GM23248 (cell line): ENCODE measurements at regions not wholly inside any gene's neighbourhood (a gene's known extent, or its start where the extent isn't known, plus 50 kb on each side); places are given as distances from the start of the nearest gene placed in this dataset.

Experiments used
- DNase-seq: peaks from one replicate; pipeline ENCODE4 v3.0.0-alpha.2; 2015
- H2AFZ ChIP-seq: fragments of 200-600 bp; sonication (generic); 2 replicates; pipeline ENCODE4 v1.6.1; 2016; ENCODE audit warnings: antibody characterized with exemption
- H3F3A ChIP-seq: fragments of 200-600 bp; sonication (generic); 2 replicates; pipeline ENCODE4 v1.6.1; 2016; ENCODE audit warnings: mild to moderate bottlenecking, antibody characterized with exemption, mixed run types; ENCODE audit not compliant: insufficient read depth
- H3K27ac ChIP-seq: fragments of 200-600 bp; sonication (generic); 2 replicates; pipeline ENCODE4 v1.5.1; 2016; ENCODE audit warnings: mild to moderate bottlenecking
- H3K27me3 ChIP-seq: fragments of 200-600 bp; sonication (generic); replicated peaks from 2 replicates; pipeline ENCODE4 v1.6.1; 2016; ENCODE audit warnings: mild to moderate bottlenecking; ENCODE audit not compliant: insufficient read depth
- H3K36me3 ChIP-seq: fragments of 200-600 bp; sonication (generic); 2 replicates; pipeline ENCODE4 v1.6.1; 2016; ENCODE audit warnings: low read depth, mild to moderate bottlenecking
- H3K4me1 ChIP-seq: fragments of 200-600 bp; sonication (generic); 2 replicates; pipeline ENCODE4 v1.6.1; 2016; ENCODE audit warnings: mild to moderate bottlenecking; ENCODE audit not compliant: insufficient read depth
- H3K4me2 ChIP-seq: fragments of 200-600 bp; sonication (generic); one replicate; pipeline ENCODE4 v1.6.1; 2016; ENCODE audit warnings: mild to moderate bottlenecking; ENCODE audit not compliant: unreplicated experiment
- H3K4me3 ChIP-seq: fragments of 200-600 bp; sonication (generic); 2 replicates; pipeline ENCODE4 v1.5.1; 2016; ENCODE audit warnings: mild to moderate bottlenecking
- H3K79me2 ChIP-seq: fragments of 200-600 bp; sonication (generic); 2 replicates; pipeline ENCODE4 v1.6.1; 2016; ENCODE audit warnings: mild to moderate bottlenecking; ENCODE audit not compliant: insufficient read depth
- H3K9ac ChIP-seq: fragments of 200-600 bp; sonication (generic); 2 replicates; pipeline ENCODE4 v1.6.1; 2016; ENCODE audit warnings: mild to moderate bottlenecking
- H3K9me2 ChIP-seq: fragments of 200-600 bp; sonication (generic); 2 replicates; pipeline ENCODE4 v1.6.1; 2016; ENCODE audit warnings: mixed run types, mild to moderate bottlenecking, moderate library complexity; ENCODE audit not compliant: insufficient read depth
- H3K9me3 ChIP-seq: fragments of 200-600 bp; sonication (generic); one replicate; pipeline ENCODE4 v1.6.1; 2017; ENCODE audit warnings: low read depth
- H4K20me1 ChIP-seq: fragments of 200-600 bp; sonication (generic); 2 replicates; pipeline ENCODE4 v1.6.0; 2016; ENCODE audit not compliant: insufficient read depth
- EZH2 ChIP-seq: fragments of 200-600 bp; sonication (generic); IDR thresholded peaks from 2 replicates; pipeline ENCODE4 v1.6.1; 2018; ENCODE audit warnings: antibody characterized with exemption, mild to moderate bottlenecking; ENCODE audit not compliant: insufficient read depth, poor library complexity, severe bottlenecking
- EZH2phosphoT487 ChIP-seq: fragments of 200-600 bp; sonication (generic); IDR thresholded peaks from 2 replicates; pipeline ENCODE4 v1.6.1; 2018; ENCODE audit warnings: antibody characterized with exemption, moderate library complexity, mild to moderate bottlenecking, low read depth; ENCODE audit not compliant: insufficient read depth
- whole genome bisulfite sequencing, 2 experiments: methylation state at CpG; one replicate each; pipeline ENCODE4 v1.1.6; 2015 to 2017; ENCODE audit warnings: low lambda C conversion rate in 2 of 2, low coverage in 1 of 2; ENCODE audit errors: missing lambda C conversion rate in 2 of 2; 5-methylcytosine and 5-hydroxymethylcytosine counted together
- in situ Hi-C: fragments of 300-500 bp; cut with MboI; formaldehyde crosslinking; loops from 2 replicates; pipeline ENCODE4 v1.15.0; 2020

DNA sequence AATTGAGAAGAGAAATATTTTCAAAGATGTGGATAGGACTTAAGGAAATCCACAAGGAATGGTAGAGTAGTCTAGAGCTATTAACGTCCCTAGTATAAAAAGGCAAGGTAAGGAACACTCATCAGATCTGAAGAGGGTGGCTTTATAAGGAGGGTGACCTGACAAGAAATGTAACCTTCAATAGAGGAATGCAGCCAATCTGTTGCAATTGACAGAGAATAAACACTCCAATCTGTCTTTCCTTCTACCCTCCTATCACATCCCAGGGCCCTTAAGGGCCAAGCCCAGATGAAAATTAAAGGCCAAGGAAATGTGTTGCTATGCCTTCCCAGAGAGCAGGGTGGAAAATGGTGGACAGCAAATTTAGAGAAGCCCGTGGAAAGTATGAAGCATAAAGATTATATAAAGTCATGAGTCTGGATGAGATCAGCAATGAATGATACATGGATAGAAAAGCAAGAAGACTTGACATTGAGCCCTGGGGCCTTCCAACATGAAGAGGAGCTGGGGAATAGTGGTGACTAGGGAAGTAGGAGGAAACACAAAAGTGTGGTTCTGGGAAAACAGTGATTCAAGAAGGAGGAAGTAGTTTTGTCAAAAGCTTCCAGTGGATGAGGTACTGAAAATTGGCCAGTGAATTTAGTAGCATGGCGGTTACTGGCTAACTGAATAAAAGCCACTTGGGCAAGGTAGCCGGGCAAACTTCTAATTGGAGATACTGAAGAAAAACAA, 270.6 kb upstream of the TANK start:
- Histone ChIP-seq H3K36me3 (no peaks in the 10 kb centered on the region), H3K27me3 (no peaks in the 10 kb centered on the region), H3K4me1 (no peaks in the 10 kb centered on the region), H3F3A (no peaks in the 10 kb centered on the region), H3K9me2 (no peaks in the 10 kb centered on the region), H3K4me2 (no peak overlapping the region), H3K9ac (no peak overlapping the region), H2AFZ (no peak overlapping the region), H3K9me3 (no peaks in the 10 kb centered on the region), H3K4me3 (no peak overlapping the region), H3K79me2 (no peaks in the 10 kb centered on the region), H3K27ac (no peak overlapping the region), H4K20me1 (no peaks in the 10 kb centered on the region)
- no peak for TF ChIP-seq EZH2
- no peak for TF ChIP-seq EZH2phosphoT487
- DNase-seq: no peak
- WGBS, 2 experiments: 96% methylated on average over 4 of the region's 4 CpGs
- in situ Hi-C loops: no loop called here

DNA sequence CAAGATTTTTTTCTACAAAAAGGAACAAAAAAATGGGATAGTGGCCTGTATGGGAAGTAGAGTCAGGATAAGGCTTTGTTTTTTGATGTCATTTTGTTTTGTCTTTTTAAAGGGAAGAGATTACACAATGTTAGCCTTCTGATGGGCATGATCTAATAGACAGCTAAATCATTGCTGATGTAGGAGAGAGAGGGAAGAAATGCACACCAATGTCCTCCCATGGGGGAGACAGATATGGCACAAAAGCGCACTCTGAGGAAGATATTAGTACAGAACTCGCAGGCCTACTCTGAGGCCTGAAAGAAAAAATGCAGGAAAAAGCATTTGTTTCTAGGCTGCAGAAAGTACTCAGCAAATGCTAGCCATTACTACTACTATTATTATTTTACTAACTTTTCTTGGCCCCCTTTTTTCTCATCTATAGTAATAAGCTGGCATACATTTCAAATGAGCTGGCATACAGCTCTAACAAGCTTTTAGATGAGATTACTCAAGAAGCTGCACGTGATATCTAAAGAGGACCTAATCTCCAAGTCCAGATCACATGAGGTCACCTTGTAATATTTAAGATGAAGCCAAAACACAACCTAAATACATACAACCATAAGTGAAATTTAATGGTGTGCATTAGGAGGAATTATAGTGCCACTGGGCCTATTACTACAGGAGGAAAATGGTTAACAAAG, 269.4 kb upstream of the TANK start:
- Histone ChIP-seq H3K9me3 (no peaks in the 10 kb centered on the region), H4K20me1 (no peaks in the 10 kb centered on the region), H2AFZ (no peak overlapping the region), H3F3A (no peaks in the 10 kb centered on the region), H3K4me1 (no peaks in the 10 kb centered on the region), H3K4me2 (no peak overlapping the region), H3K27me3 (no peaks in the 10 kb centered on the region), H3K79me2 (no peaks in the 10 kb centered on the region), H3K9ac (no peak overlapping the region), H3K27ac (no peak overlapping the region), H3K4me3 (no peak overlapping the region), H3K36me3 (no peaks in the 10 kb centered on the region), H3K9me2 (no peaks in the 10 kb centered on the region)
- no peak for TF ChIP-seq EZH2
- TF ChIP-seq EZH2phosphoT487: no peak
- WGBS, 2 experiments: 88 to 99% methylated on average over 3 of the region's 3 CpGs
- DNase-seq: no peak
- in situ Hi-C loops: no loop called here

- Histone ChIP-seq H3K4me1 (no peaks in the 10 kb centered on the region), H3F3A (no peaks in the 10 kb centered on the region), H4K20me1 (no peaks in the 10 kb centered on the region), H3K4me3 (no peak overlapping the region), H3K9ac (no peak overlapping the region), H3K79me2 (no peaks in the 10 kb centered on the region), H3K9me2 (no peaks in the 10 kb centered on the region), H2AFZ (no peak overlapping the region), H3K36me3 (no peaks in the 10 kb centered on the region), H3K9me3 (no peaks in the 10 kb centered on the region), H3K4me2 (no peak overlapping the region), H3K27me3 (no peaks in the 10 kb centered on the region), H3K27ac (no peak overlapping the region)
- WGBS, 2 experiments: 94 to 95% methylated on average over 6 of the region's 6 CpGs
- DNase-seq: no peak
- in situ Hi-C loops: no loop called here
- TF ChIP-seq EZH2 (no peak), EZH2phosphoT487 (no peak)
These were observed 268.9 kb upstream of the TANK start for GRCh38 chr2:160891353-160891740.

DNA sequence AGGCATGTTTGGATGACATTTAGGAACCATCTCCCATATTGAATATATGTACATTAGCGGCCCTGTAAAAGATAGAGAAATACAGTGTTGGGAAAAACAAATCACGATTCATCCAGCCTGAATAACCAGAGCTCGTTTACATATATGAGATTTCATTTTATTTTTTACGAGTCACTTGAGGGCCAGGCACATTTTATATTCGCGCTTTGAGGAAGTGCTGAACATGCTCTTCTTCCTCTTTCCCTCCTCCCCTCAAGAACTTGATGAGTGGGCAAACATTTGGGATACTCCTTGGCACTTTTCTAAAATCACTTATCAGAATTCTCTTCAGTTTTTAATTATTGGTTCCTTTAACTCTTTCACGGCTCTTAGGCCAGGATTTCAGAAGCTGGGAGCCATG, 268.0 kb upstream of the TANK start:
- Histone ChIP-seq H3K9me2 (no peaks in the 10 kb centered on the region), H4K20me1 (no peaks in the 10 kb centered on the region), H3K4me1 (no peaks in the 10 kb centered on the region), H3K27ac (no peak overlapping the region), H3K4me3 (no peak overlapping the region), H3K36me3 (no peaks in the 10 kb centered on the region), H3K9ac (no peak overlapping the region), H3K9me3 (no peaks in the 10 kb centered on the region), H3K79me2 (no peaks in the 10 kb centered on the region), H3F3A (no peaks in the 10 kb centered on the region), H2AFZ (no peak overlapping the region), H3K4me2 (no peak overlapping the region), H3K27me3 (no peaks in the 10 kb centered on the region)
- in situ Hi-C loops: no loop called here
- 85 to 87% methylated on average over 7 of the region's 7 CpGs for WGBS, 2 experiments
- no peak for DNase-seq
- TF ChIP-seq EZH2phosphoT487 (no peak), EZH2 (no peak)
